GM12874 (cell line): ENCODE measurements at regions not wholly inside any gene's neighbourhood (a gene's known extent, or its start where the extent isn't known, plus 50 kb on each side); places are given as distances from the start of the nearest gene placed in this dataset.

Source experiments
- CTCF ChIP-seq: IDR thresholded peaks from 2 replicates; pipeline ENCODE4 v1.5.1; 2011; ENCODE audit warnings: low read depth, mild to moderate bottlenecking, control low read depth, low read length, moderate library complexity; ENCODE audit not compliant: insufficient read depth

- no peak for TF ChIP-seq CTCF
Measured at GRCh38 chr1:30518696-30519095, 204.7 kb downstream of the MATN1 start.

- no peak for TF ChIP-seq CTCF
Measured at GRCh38 chr1:30518186-30518585, 205.2 kb downstream of the MATN1 start.

GRCh38 chr1:30516485-30516858, 206.9 kb downstream of the MATN1 start:
- TF ChIP-seq CTCF: no peak

- no peak for TF ChIP-seq CTCF
Measured at GRCh38 chr1:30515755-30516484, 207.5 kb downstream of the MATN1 start.

GRCh38 chr1:30514945-30515344, 208.4 kb downstream of the MATN1 start:
- TF ChIP-seq CTCF: no peak

- TF ChIP-seq CTCF: no peak
Measured at GRCh38 chr1:30514137-30514654, 209.2 kb downstream of the MATN1 start.

GRCh38 chr1:30513396-30514136, 209.8 kb downstream of the MATN1 start:
- no peak for TF ChIP-seq CTCF
